Keratinocyte (primary cell): ENCODE measurements at regions not wholly inside any gene's neighbourhood (a gene's known extent, or its start where the extent isn't known, plus 50 kb on each side); places are given as distances from the start of the nearest gene placed in this dataset.

Experiments used
- EZH2 ChIP-seq: IDR thresholded peaks from one replicate; pipeline ENCODE4 v1.6.1; 2012; ENCODE audit warnings: inconsistent platforms, mild to moderate bottlenecking, low read length, moderate library complexity
- TF ChIP-seq, protein P1 (sequence below), 3 experiments: IDR thresholded peaks in 1 of 3; conservative IDR thresholded peaks in 1 of 3; optimal IDR thresholded peaks in 1 of 3; 2 replicates in 2 of 3; 3 replicates in 1 of 3; pipeline versions ENCODE3 to v1.5.1; 2011; ENCODE audit warnings: low read length in 3 of 3, mild to moderate bottlenecking in 3 of 3, moderate library complexity in 2 of 3, control low read depth in 1 of 3, inconsistent platforms in 1 of 3; ENCODE audit not compliant: insufficient read depth in 2 of 3; ENCODE audit errors: extremely low read depth in 1 of 3

DNA sequence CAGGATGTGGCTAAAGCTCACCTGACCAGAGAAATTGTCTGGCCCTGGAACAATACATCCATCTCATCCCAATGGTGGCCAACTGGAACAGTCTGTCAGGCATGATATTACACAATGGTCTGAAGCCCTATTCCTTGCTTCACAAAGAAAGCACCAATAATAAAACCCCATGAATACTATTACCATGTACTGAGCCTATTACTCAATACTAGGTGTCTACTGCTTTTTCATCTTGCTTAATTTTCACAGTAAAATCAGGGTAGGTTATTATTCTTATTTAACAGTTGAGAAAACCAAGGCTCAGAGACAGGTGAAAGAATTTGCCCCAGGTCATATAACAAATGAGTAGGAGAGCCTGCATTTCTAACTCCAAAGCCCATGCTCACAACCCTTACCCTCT lies 68.9 kb upstream of the CAPRIN1 start:
- TF ChIP-seq, protein P1, sequence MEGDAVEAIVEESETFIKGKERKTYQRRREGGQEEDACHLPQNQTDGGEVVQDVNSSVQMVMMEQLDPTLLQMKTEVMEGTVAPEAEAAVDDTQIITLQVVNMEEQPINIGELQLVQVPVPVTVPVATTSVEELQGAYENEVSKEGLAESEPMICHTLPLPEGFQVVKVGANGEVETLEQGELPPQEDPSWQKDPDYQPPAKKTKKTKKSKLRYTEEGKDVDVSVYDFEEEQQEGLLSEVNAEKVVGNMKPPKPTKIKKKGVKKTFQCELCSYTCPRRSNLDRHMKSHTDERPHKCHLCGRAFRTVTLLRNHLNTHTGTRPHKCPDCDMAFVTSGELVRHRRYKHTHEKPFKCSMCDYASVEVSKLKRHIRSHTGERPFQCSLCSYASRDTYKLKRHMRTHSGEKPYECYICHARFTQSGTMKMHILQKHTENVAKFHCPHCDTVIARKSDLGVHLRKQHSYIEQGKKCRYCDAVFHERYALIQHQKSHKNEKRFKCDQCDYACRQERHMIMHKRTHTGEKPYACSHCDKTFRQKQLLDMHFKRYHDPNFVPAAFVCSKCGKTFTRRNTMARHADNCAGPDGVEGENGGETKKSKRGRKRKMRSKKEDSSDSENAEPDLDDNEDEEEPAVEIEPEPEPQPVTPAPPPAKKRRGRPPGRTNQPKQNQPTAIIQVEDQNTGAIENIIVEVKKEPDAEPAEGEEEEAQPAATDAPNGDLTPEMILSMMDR (optimal IDR thresholded peaks at IDR 0.05 in 1 of 3, IDR thresholded peaks at IDR 0.05 in 1 of 3, conservative IDR thresholded peaks at IDR 0.05 in 1 of 3; ENCODE audit: extremely low read depth in 1 of 3, insufficient read depth in 2 of 3, low read length in 3 of 3), result no peak
- no peak for TF ChIP-seq EZH2
